ENCODE measurements at regions not wholly inside any gene's neighbourhood (a gene's known extent, or its start where the extent isn't known, plus 50 kb on each side); places are given as distances from the start of the nearest gene placed in this dataset.

DNA sequence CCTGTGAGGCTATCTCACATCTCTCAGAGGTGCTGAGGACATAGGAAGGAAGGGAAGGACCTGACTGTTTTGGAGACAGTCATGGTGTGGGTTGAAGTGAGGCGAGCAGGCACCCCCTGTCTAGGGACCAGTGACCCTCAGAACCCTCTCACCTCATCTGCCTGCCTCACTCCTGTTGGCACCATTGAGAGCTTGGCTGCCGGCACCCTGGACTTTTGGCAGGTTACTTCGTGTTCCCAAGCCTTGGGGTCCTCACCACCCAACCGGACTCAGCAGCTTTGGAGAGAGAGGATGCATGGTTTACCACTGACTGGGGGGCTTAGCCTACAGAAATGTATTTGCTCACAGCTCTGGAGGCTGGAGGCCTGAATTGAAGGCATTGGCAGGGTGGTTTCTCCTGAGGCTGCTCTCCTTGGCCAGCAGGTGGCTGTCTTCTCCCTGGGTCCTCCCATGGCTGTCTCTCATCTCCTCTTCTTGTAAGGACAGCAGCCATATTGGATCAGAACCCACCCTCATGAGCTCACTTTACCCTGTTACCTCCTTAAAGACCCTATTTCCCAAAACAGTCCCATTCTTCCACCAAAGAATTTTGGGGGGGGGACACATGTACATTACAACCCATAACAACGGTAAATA lies 142.0 kb downstream of the TSN start:
- TF ChIP-seq, protein P1, sequence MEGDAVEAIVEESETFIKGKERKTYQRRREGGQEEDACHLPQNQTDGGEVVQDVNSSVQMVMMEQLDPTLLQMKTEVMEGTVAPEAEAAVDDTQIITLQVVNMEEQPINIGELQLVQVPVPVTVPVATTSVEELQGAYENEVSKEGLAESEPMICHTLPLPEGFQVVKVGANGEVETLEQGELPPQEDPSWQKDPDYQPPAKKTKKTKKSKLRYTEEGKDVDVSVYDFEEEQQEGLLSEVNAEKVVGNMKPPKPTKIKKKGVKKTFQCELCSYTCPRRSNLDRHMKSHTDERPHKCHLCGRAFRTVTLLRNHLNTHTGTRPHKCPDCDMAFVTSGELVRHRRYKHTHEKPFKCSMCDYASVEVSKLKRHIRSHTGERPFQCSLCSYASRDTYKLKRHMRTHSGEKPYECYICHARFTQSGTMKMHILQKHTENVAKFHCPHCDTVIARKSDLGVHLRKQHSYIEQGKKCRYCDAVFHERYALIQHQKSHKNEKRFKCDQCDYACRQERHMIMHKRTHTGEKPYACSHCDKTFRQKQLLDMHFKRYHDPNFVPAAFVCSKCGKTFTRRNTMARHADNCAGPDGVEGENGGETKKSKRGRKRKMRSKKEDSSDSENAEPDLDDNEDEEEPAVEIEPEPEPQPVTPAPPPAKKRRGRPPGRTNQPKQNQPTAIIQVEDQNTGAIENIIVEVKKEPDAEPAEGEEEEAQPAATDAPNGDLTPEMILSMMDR (tag by site-specific recombination; IDR thresholded peaks at IDR 0.05): peak; percentile 62
- TF ChIP-seq MZF1 (tag by site-specific recombination; IDR thresholded peaks at IDR 0.05; ENCODE audit: borderline replicate concordance) (no peak), ZNF121 (tag by site-specific recombination; IDR thresholded peaks at IDR 0.05) (no peak)
